ENCODE measurements at regions not wholly inside any gene's neighbourhood (a gene's known extent, or its start where the extent isn't known, plus 50 kb on each side); places are given as distances from the start of the nearest gene placed in this dataset.

DNA sequence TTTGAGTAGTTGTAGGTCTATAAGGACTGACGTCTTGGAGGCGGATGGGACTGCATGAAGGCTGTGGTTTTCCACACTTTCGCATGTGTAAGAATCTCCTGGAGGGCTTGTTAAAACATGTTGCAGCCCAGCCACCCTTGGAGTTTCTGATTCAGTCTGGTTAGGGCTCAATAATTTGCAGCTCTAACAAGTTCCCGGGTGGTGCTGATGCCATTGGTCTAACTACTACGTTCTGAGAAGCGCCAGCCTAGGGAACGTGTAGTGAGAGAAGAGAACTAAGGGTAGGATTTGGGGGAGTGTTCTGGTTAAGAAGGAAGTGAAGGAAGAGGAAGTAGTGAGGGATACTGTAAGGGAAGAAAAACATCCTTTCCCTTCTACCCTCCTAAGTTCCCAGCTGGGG is 138.9 kb downstream of the LARP7 start:
- BruUV-seq (replicated peaks): no TSS peak
- H3K27ac ChIP-seq (ENCODE audit: insufficient read depth, low read depth, low read length): no peak overlapping the region
- H3K36me3 ChIP-seq (ENCODE audit: control insufficient read depth in 2 of 2, extremely low read depth in 1 of 2, insufficient read depth in 2 of 2, low read length in 2 of 2): no peaks in the 10 kb centered on the region
- ChIA-PET CTCF (interaction anchor here (0.8 to 2.6 kb wide), 6 partner anchors 8 to 162 kb away, joined by 3 to 15 read pairs (median 4); no protein-coding TSS in a partner anchor), POLR2A (no interaction called here)
- dilution Hi-C loops (cut with MboI; ENCODE audit: extremely low pct_ligation_motif_present, low sequenced_read_pairs): no loop called here
- intact Hi-C loops (cut with micrococcal nuclease): no loop called here
- no peak overlapping the region for H3K9ac ChIP-seq (replicated peaks; ENCODE audit: extremely low read depth, insufficient read depth, low read length)
- H3K9me3 ChIP-seq (replicated peaks; ENCODE audit: control insufficient read depth, insufficient read depth, low read length): no peaks in the 10 kb centered on the region
- H3K27me3 ChIP-seq (ENCODE audit: control insufficient read depth in 2 of 2, insufficient read depth in 2 of 2, low read length in 2 of 2): no peaks in the 10 kb centered on the region
- H3K4me1 ChIP-seq (ENCODE audit: control insufficient read depth, extremely low read depth, insufficient read depth, low read length): no peaks in the 10 kb centered on the region
- no peak overlapping the region for H2AFZ ChIP-seq (ENCODE audit: low read depth, low read length)
- H3K4me3 ChIP-seq (replicated peaks in 1 of 3; ENCODE audit: insufficient read depth in 1 of 3, low read depth in 1 of 3, low read length in 3 of 3): no peak overlapping the region
- H3K9me1 ChIP-seq (replicated peaks; ENCODE audit: control insufficient read depth, extremely low read depth, insufficient read depth, low read length): no peaks in the 10 kb centered on the region
- FAIRE-seq (no peak), DNase-seq (ENCODE audit: low read depth, low spot score) (no peak)
- no peak overlapping the region for H3K4me2 ChIP-seq (ENCODE audit: insufficient read depth, low read length)
- TF ChIP-seq GATA2 (IDR thresholded peaks at IDR 0.05; ENCODE audit: insufficient read depth, insufficient read length, low read depth, low read length): no peak
- no peak for TF ChIP-seq POLR2AphosphoS5 (IDR thresholded peaks at IDR 0.05; ENCODE audit: insufficient read depth, low read depth, low read length)
- no peak for TF ChIP-seq EZH2 (IDR thresholded peaks at IDR 0.05; ENCODE audit: borderline replicate concordance, low read depth, low read length, severe bottlenecking)
- TF ChIP-seq FOS (IDR thresholded peaks at IDR 0.05; ENCODE audit: borderline replicate concordance, insufficient read depth, low read length): no peak
- no peak for TF ChIP-seq MYC (IDR thresholded peaks at IDR 0.05; ENCODE audit: low read depth, low read length)
- no peak for TF ChIP-seq MAX (IDR thresholded peaks at IDR 0.05; ENCODE audit: insufficient read depth, insufficient read length)
- no peak for TF ChIP-seq JUN (IDR thresholded peaks at IDR 0.05; ENCODE audit: borderline replicate concordance, insufficient read depth, insufficient read length, low read depth)
- no peak for TF ChIP-seq POLR2A (IDR thresholded peaks at IDR 0.05; ENCODE audit: low read depth, low read length)
- TF ChIP-seq, protein P1, sequence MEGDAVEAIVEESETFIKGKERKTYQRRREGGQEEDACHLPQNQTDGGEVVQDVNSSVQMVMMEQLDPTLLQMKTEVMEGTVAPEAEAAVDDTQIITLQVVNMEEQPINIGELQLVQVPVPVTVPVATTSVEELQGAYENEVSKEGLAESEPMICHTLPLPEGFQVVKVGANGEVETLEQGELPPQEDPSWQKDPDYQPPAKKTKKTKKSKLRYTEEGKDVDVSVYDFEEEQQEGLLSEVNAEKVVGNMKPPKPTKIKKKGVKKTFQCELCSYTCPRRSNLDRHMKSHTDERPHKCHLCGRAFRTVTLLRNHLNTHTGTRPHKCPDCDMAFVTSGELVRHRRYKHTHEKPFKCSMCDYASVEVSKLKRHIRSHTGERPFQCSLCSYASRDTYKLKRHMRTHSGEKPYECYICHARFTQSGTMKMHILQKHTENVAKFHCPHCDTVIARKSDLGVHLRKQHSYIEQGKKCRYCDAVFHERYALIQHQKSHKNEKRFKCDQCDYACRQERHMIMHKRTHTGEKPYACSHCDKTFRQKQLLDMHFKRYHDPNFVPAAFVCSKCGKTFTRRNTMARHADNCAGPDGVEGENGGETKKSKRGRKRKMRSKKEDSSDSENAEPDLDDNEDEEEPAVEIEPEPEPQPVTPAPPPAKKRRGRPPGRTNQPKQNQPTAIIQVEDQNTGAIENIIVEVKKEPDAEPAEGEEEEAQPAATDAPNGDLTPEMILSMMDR (IDR thresholded peaks at IDR 0.05; ENCODE audit: extremely low read depth in 1 of 2, insufficient read depth in 1 of 2, low read depth in 1 of 2, low read length in 2 of 2): no peak
- H4K20me1 ChIP-seq (replicated peaks; ENCODE audit: control insufficient read depth, extremely low read depth, insufficient read depth, low read length): no peaks in the 10 kb centered on the region
- no peaks in the 10 kb centered on the region for H3K79me2 ChIP-seq (ENCODE audit: control insufficient read depth, insufficient read depth, low read length)
